H1 (cell line): ENCODE measurements at regions not wholly inside any gene's neighbourhood (a gene's known extent, or its start where the extent isn't known, plus 50 kb on each side); places are given as distances from the start of the nearest gene placed in this dataset.

Source experiments
- CTCF ChIA-PET: fragments of 300-600 bp; sonication (Branson Sonifier 250); formaldehyde crosslinking; loops from one replicate; lab custom pipeline; 2021; ENCODE audit not compliant: partially characterized antibody; lab: Charles Lee
- POLR2A ChIA-PET: fragments of 300-600 bp; sonication (Branson Sonifier 250); formaldehyde crosslinking; loops from one replicate; lab custom pipeline; 2021; ENCODE audit warnings: inconsistent platforms; ENCODE audit not compliant: partially characterized antibody; lab: Charles Lee
- DNase-seq, 2 experiments: peaks; one replicate each; pipeline versions ENCODE4 v3.0.0 to v3.0.0-alpha.2; 2010 to 2022; ENCODE audit warnings: low spot score in 2 of 2, low read depth in 1 of 2, mixed read lengths in 1 of 2
- FAIRE-seq: peaks from 2 replicates; lab custom pipeline; 2011; peaks lifted over from hg19 to GRCh38; lab: Jason Lieb, UNC
- H2AFZ ChIP-seq: 2 replicates; pipeline ENCODE4 v1.8.1; 2012; ENCODE audit warnings: low read length, inconsistent platforms
- H2AK5ac ChIP-seq: 2 replicates; pipeline ENCODE4 v1.6.1; 2013; ENCODE audit warnings: low read depth, low read length
- H2BK120ac ChIP-seq: replicated peaks from 2 replicates; pipeline ENCODE3; 2013; ENCODE audit warnings: low read depth, low read length, inconsistent platforms
- H2BK12ac ChIP-seq: 2 replicates; pipeline ENCODE4 v1.6.1; 2013; ENCODE audit warnings: low read depth, low read length
- H2BK15ac ChIP-seq: 2 replicates; pipeline ENCODE4 v1.6.1; 2013; ENCODE audit warnings: low read length
- H2BK20ac ChIP-seq: 2 replicates; pipeline ENCODE4 v1.6.1; 2013; ENCODE audit warnings: low read length
- H2BK5ac ChIP-seq: 2 replicates; pipeline ENCODE4 v1.6.1; 2013; ENCODE audit warnings: low read depth, low read length
- H3K14ac ChIP-seq: 2 replicates; pipeline ENCODE4 v1.6.1; 2013; ENCODE audit warnings: inconsistent platforms; ENCODE audit not compliant: insufficient read length
- H3K18ac ChIP-seq: 2 replicates; pipeline ENCODE4 v1.6.1; 2013; ENCODE audit warnings: low read length; ENCODE audit errors: extremely low read depth
- H3K23ac ChIP-seq: 2 replicates; pipeline ENCODE4 v1.6.1; 2013; ENCODE audit warnings: inconsistent platforms; ENCODE audit not compliant: insufficient read length
- H3K23me2 ChIP-seq: 2 replicates; pipeline ENCODE4 v1.6.1; 2013; ENCODE audit warnings: low read depth, low read length
- H3K27ac ChIP-seq: 2 replicates; pipeline ENCODE4 v1.6.1; 2011; ENCODE audit warnings: low read depth, low read length, inconsistent platforms
- H3K27me3 ChIP-seq, 4 experiments: replicated peaks in 1 of 4; 1 replicate in 1 of 4; 2 replicates in 3 of 4; pipeline versions ENCODE4 v1.6.1 to v1.8.1; 2011 to 2013; ENCODE audit warnings: low read length in 3 of 4, mild to moderate bottlenecking in 3 of 4, inconsistent platforms in 2 of 4, mixed read lengths in 2 of 4, moderate library complexity in 1 of 4; ENCODE audit not compliant: control insufficient read depth in 3 of 4, insufficient read depth in 3 of 4; ENCODE audit errors: extremely low read depth in 1 of 4
- H3K36me3 ChIP-seq, 4 experiments: 2 replicates each; pipeline versions ENCODE4 v1.6.1 to v1.8.1; 2011 to 2013; ENCODE audit warnings: mild to moderate bottlenecking in 4 of 4, low read length in 3 of 4, moderate library complexity in 2 of 4, control low read depth in 1 of 4, inconsistent platforms in 1 of 4; ENCODE audit not compliant: insufficient read depth in 4 of 4, control insufficient read depth in 2 of 4
- H3K4ac ChIP-seq: replicated peaks from 2 replicates; pipeline ENCODE3; 2013; ENCODE audit warnings: low read length, low read depth, mixed read lengths, inconsistent platforms; ENCODE audit not compliant: insufficient read length
- H3K4me1 ChIP-seq, 4 experiments: replicated peaks in 1 of 4; 1 replicate in 1 of 4; 2 replicates in 3 of 4; pipeline versions ENCODE4 v1.6.1 to v1.8.1; 2011 to 2013; ENCODE audit warnings: low read length in 3 of 4, inconsistent platforms in 2 of 4, mixed read lengths in 1 of 4; ENCODE audit not compliant: insufficient read depth in 4 of 4, control insufficient read depth in 3 of 4
- H3K4me2 ChIP-seq, 2 experiments: 2 replicates each; pipeline versions ENCODE4 v1.6.1 to v1.8.1; 2011 to 2013; ENCODE audit warnings: low read depth in 2 of 2, low read length in 2 of 2, control low read depth in 1 of 2, inconsistent platforms in 1 of 2, mild to moderate bottlenecking in 1 of 2; ENCODE audit not compliant: insufficient read depth in 1 of 2
- H3K4me3 ChIP-seq, 4 experiments: fragments of 200-600, 300-600 bp in 1 of 4; sonication (generic), shearing (Covaris generic), sonication (Bioruptor Twin) in 1 of 4; 2 replicates each; pipeline versions ENCODE4 v1.5.1 to v1.8.1; 2011 to 2016; ENCODE audit warnings: low read length in 4 of 4, low read depth in 3 of 4, control low read depth in 2 of 4, inconsistent platforms in 2 of 4, mild to moderate bottlenecking in 2 of 4, mixed read lengths in 1 of 4, moderate library complexity in 1 of 4; ENCODE audit not compliant: insufficient read depth in 2 of 4; ENCODE audit errors: extremely low read depth in 1 of 4
- H3K56ac ChIP-seq: replicated peaks from 2 replicates; pipeline ENCODE3; 2013; ENCODE audit warnings: low read depth, mild to moderate bottlenecking, mixed read lengths, low read length, inconsistent platforms; ENCODE audit not compliant: insufficient read length
- H3K79me1 ChIP-seq: 2 replicates; pipeline ENCODE4 v1.6.1; 2013; ENCODE audit warnings: low read depth, low read length, control low read depth
- H3K79me2 ChIP-seq, 2 experiments: 2 replicates each; pipeline versions ENCODE4 v1.6.1 to v1.8.1; 2012 to 2013; ENCODE audit warnings: low read length in 2 of 2, mild to moderate bottlenecking in 2 of 2, inconsistent platforms in 1 of 2; ENCODE audit not compliant: insufficient read depth in 2 of 2, control insufficient read depth in 1 of 2
- H3K9ac ChIP-seq, 4 experiments: replicated peaks in 1 of 4; 1 replicate in 1 of 4; 2 replicates in 3 of 4; pipeline versions ENCODE4 v1.6.1 to v1.8.1; 2011 to 2013; ENCODE audit warnings: low read depth in 3 of 4, low read length in 3 of 4, control low read depth in 2 of 4, mild to moderate bottlenecking in 2 of 4, moderate library complexity in 2 of 4, inconsistent platforms in 1 of 4; ENCODE audit errors: extremely low read depth in 1 of 4
- H3K9me3 ChIP-seq, 2 experiments: 2 replicates each; pipeline versions ENCODE4 v1.6.1 to v1.8.1; 2012 to 2013; ENCODE audit warnings: mild to moderate bottlenecking in 2 of 2, moderate library complexity in 2 of 2, control low read depth in 1 of 2, inconsistent platforms in 1 of 2, low read depth in 1 of 2, low read length in 1 of 2, mixed read lengths in 1 of 2; ENCODE audit not compliant: insufficient read depth in 2 of 2
- H4K20me1 ChIP-seq, 2 experiments: replicated peaks in 1 of 2; 2 replicates each; pipeline versions ENCODE3 to v1.8.1; 2011 to 2013; ENCODE audit warnings: inconsistent platforms in 2 of 2, low read length in 2 of 2, mild to moderate bottlenecking in 1 of 2; ENCODE audit not compliant: insufficient read depth in 2 of 2, control insufficient read depth in 1 of 2
- H4K5ac ChIP-seq: 2 replicates; pipeline ENCODE4 v1.6.1; 2013; ENCODE audit warnings: low read length, low read depth, mixed read lengths, inconsistent platforms; ENCODE audit not compliant: insufficient read length
- H4K8ac ChIP-seq: 2 replicates; pipeline ENCODE4 v1.8.0; 2013; ENCODE audit warnings: mild to moderate bottlenecking, moderate library complexity, low read length, inconsistent platforms; ENCODE audit not compliant: insufficient read depth; ENCODE audit errors: extremely low read depth
- H4K91ac ChIP-seq: replicated peaks from 2 replicates; pipeline ENCODE3; 2013; ENCODE audit warnings: low read length, mixed read lengths, inconsistent platforms; ENCODE audit not compliant: insufficient read length
- BRCA1 ChIP-seq: IDR thresholded peaks from 2 replicates; pipeline ENCODE4 v1.6.1; 2012; ENCODE audit warnings: low read depth, low read length, improper control_type of control experiment
- CBX5 ChIP-seq: fragments of 300-800, 300-1000 bp; sonication (generic); IDR thresholded peaks from 2 replicates; pipeline ENCODE4 v1.7.1; 2016; ENCODE audit warnings: antibody characterized with exemption, low read length, low read depth
- CTBP2 ChIP-seq: IDR thresholded peaks from 2 replicates; pipeline ENCODE4 v1.7.0; 2011; ENCODE audit warnings: borderline replicate concordance, mild to moderate bottlenecking, moderate library complexity, mixed read lengths, low read length; ENCODE audit not compliant: insufficient read depth, insufficient read length
- EP300 ChIP-seq, 2 experiments: IDR thresholded peaks; 1 replicate in 1 of 2; 2 replicates in 1 of 2; pipeline ENCODE4 v1.6.1; 2011 to 2012; ENCODE audit warnings: low read depth in 2 of 2, low read length in 2 of 2, mild to moderate bottlenecking in 2 of 2, borderline replicate concordance in 1 of 2, inconsistent platforms in 1 of 2, moderate library complexity in 1 of 2
- NRF1 ChIP-seq: IDR thresholded peaks from 2 replicates; pipeline ENCODE4 v1.6.1; 2011; ENCODE audit warnings: mild to moderate bottlenecking, low read depth, low read length, improper control_type of control experiment
- POLR2A ChIP-seq, 2 experiments: IDR thresholded peaks; 1 replicate in 1 of 2; 2 replicates in 1 of 2; pipeline ENCODE4 v1.6.1; 2011; ENCODE audit warnings: low read depth in 2 of 2, low read length in 2 of 2, mild to moderate bottlenecking in 2 of 2; ENCODE audit errors: control extremely low read depth in 1 of 2
- RXRA ChIP-seq: IDR thresholded peaks from 2 replicates; pipeline ENCODE4 v1.6.1; 2011; ENCODE audit warnings: low read depth, mild to moderate bottlenecking, low read length, moderate library complexity; ENCODE audit not compliant: insufficient read depth
- SIX5 ChIP-seq: IDR thresholded peaks from 2 replicates; pipeline ENCODE4 v1.6.1; 2011; ENCODE audit warnings: mild to moderate bottlenecking, low read depth, low read length
- YY1 ChIP-seq: IDR thresholded peaks from 2 replicates; pipeline ENCODE4 v1.6.1; 2011; ENCODE audit warnings: low read depth, mild to moderate bottlenecking, low read length
- WGBS, 2 experiments: shearing (Covaris generic) in 1 of 2; methylation state at CpG; one replicate each; pipeline versions ENCODE4 v1.1.6 to v1.1.7; 2013 to 2015; ENCODE audit warnings: low lambda C conversion rate in 2 of 2, mixed read lengths in 2 of 2, inconsistent platforms in 1 of 2, low coverage in 1 of 2, missing lambda C conversion rate in 1 of 2; ENCODE audit not compliant: insufficient replicate concordance in 2 of 2, insufficient coverage in 1 of 2, insufficient read length in 1 of 2; ENCODE audit errors: extremely low coverage in 1 of 2, missing lambda C conversion rate in 1 of 2; 5-methylcytosine and 5-hydroxymethylcytosine counted together

DNA sequence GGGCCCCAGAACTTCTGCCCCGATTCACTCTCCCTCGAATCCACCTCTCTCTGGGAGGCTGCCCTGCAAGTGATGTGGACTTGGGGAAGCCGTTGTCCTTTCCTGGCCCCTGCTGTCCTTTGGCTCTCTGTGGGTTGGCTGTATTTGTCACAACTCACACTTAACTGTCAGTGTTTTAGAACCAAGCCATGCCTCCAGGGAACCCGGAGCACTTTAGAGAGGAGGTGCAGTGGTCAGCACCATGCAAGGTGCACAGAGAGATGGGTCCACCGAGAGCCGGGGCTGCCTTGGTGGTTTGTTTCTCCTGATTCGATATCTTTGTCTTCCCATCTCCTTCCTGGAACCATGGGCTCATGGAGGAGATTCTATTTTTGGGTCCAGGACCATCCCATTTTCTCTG, 129.5 kb upstream of the RTL1 start:
- Histone ChIP-seq H2BK120ac (no peak overlapping the region), H3K18ac (no peak overlapping the region), H3K36me3 (no peaks in the 10 kb centered on the region), H3K23ac (no peak overlapping the region), H3K4me3 (no peak overlapping the region), H4K91ac (no peak overlapping the region), H3K27ac (no peak overlapping the region), H3K79me1 (no peaks in the 10 kb centered on the region), H3K27me3 (no peaks in the 10 kb centered on the region), H3K79me2 (no peaks in the 10 kb centered on the region), H3K23me2 (no peaks in the 10 kb centered on the region), H3K4ac (no peak overlapping the region), H3K56ac (no peak overlapping the region), H4K5ac (no peak overlapping the region), H2AFZ (no peak overlapping the region), H3K14ac (no peak overlapping the region), H4K20me1 (no peaks in the 10 kb centered on the region), H2BK15ac (no peak overlapping the region), H2BK20ac (no peak overlapping the region), H2BK5ac (no peak overlapping the region), H3K4me1 (no peaks in the 10 kb centered on the region), H3K9ac (no peak overlapping the region), H4K8ac (no peak overlapping the region), H3K4me2 (no peak overlapping the region), H2AK5ac (no peak overlapping the region), H3K9me3 (no peaks in the 10 kb centered on the region; a peak in 1 of 4 replicates), H2BK12ac (no peak overlapping the region)
- TF ChIP-seq RXRA (no peak), CBX5 (no peak), BRCA1 (no peak), SIX5 (no peak), NRF1 (no peak), POLR2A (IDR thresholded peaks at IDR 0.05; ENCODE audit: control extremely low read depth in 1 of 2, low read depth in 2 of 2, low read length in 2 of 2) (no peak), YY1 (no peak), CTBP2 (no peak), EP300 (IDR thresholded peaks at IDR 0.05; ENCODE audit: borderline replicate concordance in 1 of 2, low read depth in 2 of 2, low read length in 2 of 2) (no peak)
- 92% methylated on average over 6 of the region's 7 CpGs; no CpG with 5 or more reads in 1 of the 2 experiments for WGBS, 2 experiments
- CTCF ChIA-PET = no interaction called here
- no peak for DNase-seq
- no peak for FAIRE-seq
- POLR2A ChIA-PET = no interaction called here
